Stomach (tissue), 8 donors: ENCODE measurements at regions not wholly inside any gene's neighbourhood (a gene's known extent, or its start where the extent isn't known, plus 50 kb on each side); places are given as distances from the start of the nearest gene placed in this dataset.

ENCODE experiments used
- DNase-seq, 2 donors: peaks; one replicate each; pipeline versions ENCODE4 v3.0.0 to v3.0.0-alpha.2; 2013 to 2019
- H3K27ac ChIP-seq, 5 donors: fragments of 200-600 bp in 4 of 5; sonication (generic) in 4 of 5; one replicate each; pipeline ENCODE4 v1.5.1; 2013 to 2019; ENCODE audit warnings: mild to moderate bottlenecking in 1 of 5, moderate library complexity in 1 of 5
- H3K27me3 ChIP-seq, 3 donors: fragments of 200-600 bp; sonication (generic); one replicate each; pipeline ENCODE4 v1.5.1; 2017 to 2019; ENCODE audit warnings: mixed run types in 1 of 3
- H3K36me3 ChIP-seq, 4 donors: fragments of 200-600 bp; sonication (generic); 1 replicate in 3 of 4; 2 replicates in 1 of 4; pipeline ENCODE4 v1.5.1; 2016 to 2019
- H3K4me1 ChIP-seq, 4 donors: fragments of 200-600 bp; sonication (generic); one replicate each; pipeline ENCODE4 v1.5.1; 2016 to 2019
- H3K4me3 ChIP-seq, 4 donors: fragments of 200-600 bp; sonication (generic) in 3 of 4; one replicate each; pipeline ENCODE4 v1.5.1; 2016 to 2019; ENCODE audit warnings: mild to moderate bottlenecking in 1 of 4
- H3K9me3 ChIP-seq, 4 donors: fragments of 200-600 bp; sonication (generic); one replicate each; pipeline ENCODE4 v1.5.1; 2016 to 2019
- EP300 ChIP-seq: sonication (generic); formaldehyde crosslinking; IDR thresholded peaks from one replicate; pipeline ENCODE4 v1.6.1; 2017; ENCODE audit warnings: antibody characterized with exemption
- POLR2A ChIP-seq, 4 donors: fragments of 450-650 bp; IDR thresholded peaks; one replicate each; pipeline ENCODE4 v1.6.1; 2016; ENCODE audit warnings: antibody characterized with exemption in 4 of 4, control low read depth in 2 of 4, mild to moderate bottlenecking in 1 of 4, moderate library complexity in 1 of 4
- POLR2AphosphoS5 ChIP-seq, 3 donors: sonication (generic); formaldehyde crosslinking; IDR thresholded peaks; one replicate each; pipeline ENCODE4 v1.6.1; 2016; ENCODE audit warnings: antibody characterized with exemption in 3 of 3
- WGBS, 5 donors: extraction: QIAGEN DNeasy Blood & Tissue Kit in 3 of 5; methylation state at CpG; one replicate each; pipeline versions ENCODE4 v1.1.5 to v1.1.7; 2013 to 2018; 5-methylcytosine and 5-hydroxymethylcytosine counted together
- intact Hi-C: fragments of 100-400 bp; cut with DNase I; formaldehyde crosslinking; loops from one replicate; pipeline ENCODE4 v1.15.1; 2023; ENCODE audit warnings: low total_unique reads
- TF ChIP-seq, protein P1 (sequence below), 7 experiments: fragments of 450-650 bp in 4 of 7; fragments of 200-600 bp in 3 of 7; sonication (generic) in 3 of 7; IDR thresholded peaks; one replicate each; pipeline ENCODE4 v1.5.1; 2016 to 2019; ENCODE audit warnings: antibody characterized with exemption in 7 of 7, control low read depth in 2 of 7, mild to moderate bottlenecking in 1 of 7
- donor health status: healthy with polysubstance abuse.
- donor health status: Bipolar disorder and iron deficiency.
- donor health status: healthy.

- Histone ChIP-seq H3K36me3 (no peaks in the 10 kb centered on the region), H3K27ac (no peak overlapping the region), H3K4me3 (no peak overlapping the region), H3K9me3 (no peaks in the 10 kb centered on the region), H3K4me1 (no peaks in the 10 kb centered on the region), H3K27me3 (no peaks in the 10 kb centered on the region)
- DNase-seq: no peak
- intact Hi-C loops: no loop called here
- WGBS, 5 donors: 30 to 57% (median 45%) methylated on average over 1 of the region's 1 CpG
- no peak for TF ChIP-seq POLR2A (IDR thresholded peaks at IDR 0.05)
- TF ChIP-seq, protein P1, sequence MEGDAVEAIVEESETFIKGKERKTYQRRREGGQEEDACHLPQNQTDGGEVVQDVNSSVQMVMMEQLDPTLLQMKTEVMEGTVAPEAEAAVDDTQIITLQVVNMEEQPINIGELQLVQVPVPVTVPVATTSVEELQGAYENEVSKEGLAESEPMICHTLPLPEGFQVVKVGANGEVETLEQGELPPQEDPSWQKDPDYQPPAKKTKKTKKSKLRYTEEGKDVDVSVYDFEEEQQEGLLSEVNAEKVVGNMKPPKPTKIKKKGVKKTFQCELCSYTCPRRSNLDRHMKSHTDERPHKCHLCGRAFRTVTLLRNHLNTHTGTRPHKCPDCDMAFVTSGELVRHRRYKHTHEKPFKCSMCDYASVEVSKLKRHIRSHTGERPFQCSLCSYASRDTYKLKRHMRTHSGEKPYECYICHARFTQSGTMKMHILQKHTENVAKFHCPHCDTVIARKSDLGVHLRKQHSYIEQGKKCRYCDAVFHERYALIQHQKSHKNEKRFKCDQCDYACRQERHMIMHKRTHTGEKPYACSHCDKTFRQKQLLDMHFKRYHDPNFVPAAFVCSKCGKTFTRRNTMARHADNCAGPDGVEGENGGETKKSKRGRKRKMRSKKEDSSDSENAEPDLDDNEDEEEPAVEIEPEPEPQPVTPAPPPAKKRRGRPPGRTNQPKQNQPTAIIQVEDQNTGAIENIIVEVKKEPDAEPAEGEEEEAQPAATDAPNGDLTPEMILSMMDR (IDR thresholded peaks at IDR 0.05): no peak
- no peak for TF ChIP-seq EP300
- no peak for TF ChIP-seq POLR2AphosphoS5 (IDR thresholded peaks at IDR 0.05)
Measured at GRCh38 chr5:92777421-92777820, 803.6 kb downstream of the NR2F1-AS1 start.

DNA sequence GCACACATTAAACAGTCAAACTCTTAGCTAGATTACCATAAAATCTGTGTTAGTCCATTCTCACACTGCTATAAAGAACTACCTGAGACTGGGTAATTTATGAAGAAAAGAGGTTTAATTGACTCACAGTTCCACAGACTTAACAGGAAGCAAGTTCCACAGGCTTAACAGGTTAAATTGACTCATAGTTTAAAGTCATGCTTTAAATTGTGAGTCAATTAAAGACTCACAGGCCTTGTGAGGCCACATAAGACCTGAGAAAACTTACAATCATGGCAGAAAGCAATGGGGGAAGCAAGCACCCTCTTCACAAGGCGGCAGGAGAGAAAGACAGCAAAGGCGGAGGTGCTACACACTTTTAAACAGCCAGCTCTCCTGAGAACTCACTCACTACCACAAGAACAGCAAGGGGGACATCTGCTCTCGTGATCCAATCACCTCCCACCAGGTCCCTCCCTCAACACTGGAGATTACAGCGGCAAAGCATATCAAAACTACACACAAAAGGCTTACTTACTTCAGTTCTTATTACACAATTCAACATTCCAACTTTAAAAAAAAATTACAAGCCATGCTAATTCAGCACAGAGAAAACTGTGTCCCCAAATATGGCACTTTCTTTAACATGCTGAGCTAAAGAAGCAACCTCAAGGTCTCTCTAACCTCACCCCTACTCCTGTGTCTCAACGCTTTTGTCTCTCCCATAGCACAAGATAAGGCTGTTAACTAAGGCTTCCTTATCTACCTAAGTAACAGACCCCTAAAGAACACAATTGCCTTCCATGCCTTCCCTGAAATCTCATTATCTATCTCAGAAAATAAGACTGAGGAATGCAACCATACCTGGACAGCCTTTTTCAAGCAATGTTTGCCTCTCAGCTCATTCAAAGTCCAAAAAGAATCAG is 805.1 kb downstream of the NR2F1-AS1 start:
- 72 to 85% (median 75%) methylated on average over 5 of the region's 5 CpGs for WGBS, 5 donors
- DNase-seq: no peak
- Histone ChIP-seq H3K36me3 (no peaks in the 10 kb centered on the region), H3K4me3 (no peak overlapping the region), H3K4me1 (no peaks in the 10 kb centered on the region), H3K27ac (no peak overlapping the region), H3K9me3 (no peaks in the 10 kb centered on the region), H3K27me3 (no peaks in the 10 kb centered on the region)
- no peak for TF ChIP-seq EP300
- no peak for TF ChIP-seq POLR2A (IDR thresholded peaks at IDR 0.05)
- TF ChIP-seq, protein P1 (IDR thresholded peaks at IDR 0.05): no peak
- TF ChIP-seq POLR2AphosphoS5 (IDR thresholded peaks at IDR 0.05): no peak
- intact Hi-C loops: no loop called here

- H3K27ac ChIP-seq: no peak overlapping the region
- WGBS, 5 donors: 82 to 89% (median 89%) methylated on average over 2 of the region's 2 CpGs
- no peak for TF ChIP-seq POLR2AphosphoS5 (IDR thresholded peaks at IDR 0.05)
- no peak for TF ChIP-seq POLR2A (IDR thresholded peaks at IDR 0.05)
- TF ChIP-seq, protein P1 (IDR thresholded peaks at IDR 0.05): no peak
- no peak for TF ChIP-seq EP300
Measured at GRCh38 chr5:92769978-92770377, 811.0 kb downstream of the NR2F1-AS1 start.

DNA sequence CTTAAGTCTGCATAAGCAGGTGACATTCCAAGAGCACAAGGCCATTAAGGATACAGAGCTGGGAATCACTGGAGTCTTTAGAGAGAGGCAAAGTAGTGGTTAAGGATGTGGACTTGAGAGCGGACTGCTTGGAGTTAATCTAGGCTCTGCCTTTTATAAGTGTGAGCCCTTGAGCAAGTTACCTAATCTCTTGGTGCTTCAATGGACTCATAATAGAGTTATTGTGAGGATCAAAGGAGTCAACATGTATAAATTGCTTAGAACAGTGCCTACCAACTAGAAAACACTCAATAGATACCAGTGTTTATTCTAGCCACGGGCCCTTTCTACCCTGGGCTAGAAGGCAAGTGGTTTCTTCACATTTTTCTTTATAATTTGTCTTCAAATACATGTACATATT is 819.4 kb downstream of the NR2F1-AS1 start:
- Histone ChIP-seq H3K4me1 (no peaks in the 10 kb centered on the region), H3K4me3 (no peak overlapping the region), H3K9me3 (no peaks in the 10 kb centered on the region), H3K27me3 (no peaks in the 10 kb centered on the region), H3K27ac (no peak overlapping the region), H3K36me3 (no peaks in the 10 kb centered on the region)
- TF ChIP-seq, protein P1 (IDR thresholded peaks at IDR 0.05): no peak
- TF ChIP-seq EP300 (no peak), POLR2A (IDR thresholded peaks at IDR 0.05) (no peak)
- 26 to 46% (median 39%) methylated on average over 2 of the region's 2 CpGs for whole genome bisulfite sequencing, 5 donors
- intact Hi-C loops: no loop called here
- DNase-seq: no peak

More at GRCh38 chr5:92769978-92770377, 811.0 kb downstream of the NR2F1-AS1 start:
- no peaks in the 10 kb centered on the region for H3K36me3 ChIP-seq
- H3K4me3 ChIP-seq: no peak overlapping the region
- H3K4me1 ChIP-seq: no peaks in the 10 kb centered on the region
- H3K27me3 ChIP-seq: no peaks in the 10 kb centered on the region
- DNase-seq: no peak
- no peaks in the 10 kb centered on the region for H3K9me3 ChIP-seq
- intact Hi-C loops: no loop called here
